ENCODE measurements at regions not wholly inside any gene's neighbourhood (a gene's known extent, or its start where the extent isn't known, plus 50 kb on each side); places are given as distances from the start of the nearest gene placed in this dataset.

- TF ChIP-seq CTCF (IDR thresholded peaks at IDR 0.05): no peak
- Histone ChIP-seq H3K27me3 (no peaks in the 10 kb centered on the region), H3K4me1 (peaks cover 0 to 3% (median 0%) of the 10 kb centered on the region in 9 donors), H3K9me3 (no peaks in the 10 kb centered on the region), H3K36me3 (no peaks in the 10 kb centered on the region), H3K27ac (no peak overlapping the region), H3K4me3 (no peak overlapping the region)
- 63 to 65% methylated on average over 2 of the region's 2 CpGs for WGBS, 2 donors
- ATAC-seq (no peak), DNase-seq (no peak)
- intact Hi-C loops (cut with DNase I): no loop called here
These were observed 105.0 kb upstream of the PRSS3 start for GRCh38 chr9:33690143-33690933.

- TF ChIP-seq CTCF (IDR thresholded peaks at IDR 0.05): no peak
- Histone ChIP-seq H3K4me3 (no peak overlapping the region), H3K9me3 (no peaks in the 10 kb centered on the region), H3K27me3 (no peaks in the 10 kb centered on the region), H3K4me1 (peaks cover 0 to 10% (median 0%) of the 10 kb centered on the region in 9 donors), H3K27ac (peak overlapping the region in 2 of 10 donors; percentile 27 to 41), H3K36me3 (no peaks in the 10 kb centered on the region)
- DNase-seq (no peak), ATAC-seq (peak in 3 of 8 donors; percentile 57 to 61 (median 59))
- 63 to 64% methylated on average over 2 of the region's 2 CpGs for WGBS, 2 donors
- intact Hi-C loops (cut with DNase I): no loop called here
These were observed 100.1 kb upstream of the PRSS3 start for GRCh38 chr9:33695299-33695698.

- DNase-seq: no peak
- no peaks in the 10 kb centered on the region for H3K27me3 ChIP-seq
- 92 to 97% methylated on average over 3 of the region's 3 CpGs for WGBS, 2 donors
- intact Hi-C loops (cut with DNase I): no loop called here
- ATAC-seq: no peak
- H3K27ac ChIP-seq: peak overlapping the region in 1 of 10 donors; percentile 41
- TF ChIP-seq CTCF (IDR thresholded peaks at IDR 0.05): no peak
- no peaks in the 10 kb centered on the region for H3K36me3 ChIP-seq
- no peak overlapping the region for H3K4me3 ChIP-seq
- H3K9me3 ChIP-seq: no peaks in the 10 kb centered on the region
- peaks cover 0 to 10% (median 0%) of the 10 kb centered on the region in 9 donors for H3K4me1 ChIP-seq
These were observed 99.5 kb upstream of the PRSS3 start for GRCh38 chr9:33695856-33696255.

- no peak for DNase-seq
- Histone ChIP-seq H3K27me3 (no peaks in the 10 kb centered on the region), H3K4me3 (no peak overlapping the region), H3K27ac (no peak overlapping the region), H3K9me3 (no peaks in the 10 kb centered on the region), H3K4me1 (peaks cover 0 to 10% (median 0%) of the 10 kb centered on the region in 9 donors), H3K36me3 (no peaks in the 10 kb centered on the region)
- intact Hi-C loops (cut with DNase I): no loop called here
- TF ChIP-seq CTCF (IDR thresholded peaks at IDR 0.05): no peak
- ATAC-seq: no peak
These were observed 98.2 kb upstream of the PRSS3 start for GRCh38 chr9:33697171-33697570.
